ENCODE measurements at regions not wholly inside any gene's neighbourhood (a gene's known extent, or its start where the extent isn't known, plus 50 kb on each side); places are given as distances from the start of the nearest gene placed in this dataset.

- POLR2A ChIA-PET = no interaction called here
- Histone ChIP-seq H4K20me1 (ENCODE audit: insufficient read depth) (no peaks in the 10 kb centered on the region), H3K9me2 (ENCODE audit: insufficient read depth) (peaks cover 4% of the 10 kb centered on the region; the same call in 1 of the 2 replicates), H3K79me2 (ENCODE audit: insufficient read depth, low read length) (no peaks in the 10 kb centered on the region), H3K4me3 (replicated peaks in 1 of 2; ENCODE audit: low read depth in 1 of 2, low read length in 2 of 2) (no peak overlapping the region), H3K9me3 (ENCODE audit: control insufficient read depth in 1 of 2, insufficient read depth in 1 of 2, low read depth in 1 of 2, low read length in 2 of 2) (no peaks in the 10 kb centered on the region), H3K4me2 (ENCODE audit: low read length) (no peak overlapping the region), H3K4me1 (ENCODE audit: control insufficient read depth in 1 of 2, insufficient read depth in 2 of 2, low read length in 2 of 2) (no peaks in the 10 kb centered on the region), H3K27ac (ENCODE audit: low read depth, low read length) (no peak overlapping the region), H3K36me3 (ENCODE audit: control insufficient read depth in 1 of 2, insufficient read depth in 2 of 2, low read length in 2 of 2) (no peaks in the 10 kb centered on the region), H3K27me3 (ENCODE audit: insufficient read depth, low read length) (no peaks in the 10 kb centered on the region), H2AFZ (ENCODE audit: low read depth, low read length, poor library complexity, severe bottlenecking) (no peak overlapping the region), H3K9ac (ENCODE audit: low read length) (no peak overlapping the region)
- CTCF ChIA-PET = no interaction called here
- BruUV-seq (replicated peaks) = no TSS peak
- intact Hi-C loops (cut with micrococcal nuclease) = no loop called here
- no peak for ATAC-seq
- no peak for DNase-seq (ENCODE audit: low read depth, low spot score)
- RAD21 ChIA-PET (ENCODE audit: low non-redundant PET in 1 of 2, low total read pairs in 2 of 2, uncharacterized antibody in 2 of 2, unreplicated experiment in 2 of 2) = no interaction called here
- TF ChIP-seq REST (IDR thresholded peaks at IDR 0.05; ENCODE audit: low read depth) (no peak), FOSL1 (IDR thresholded peaks at IDR 0.05; ENCODE audit: low read depth) (no peak)
Measured at GRCh38 chr4:136793848-136794247, 738.4 kb downstream of the PCDH18 start.

GRCh38 chr4:136784326-136784725 is 748.0 kb downstream of the PCDH18 start:
- no TSS peak for BruUV-seq (replicated peaks)
- H3K9me2 ChIP-seq (ENCODE audit: insufficient read depth) = peaks cover 3% of the 10 kb centered on the region; the same call in 1 of the 2 replicates

More at GRCh38 chr4:136784326-136784725, 748.0 kb downstream of the PCDH18 start:
- Histone ChIP-seq H3K36me3 (ENCODE audit: control insufficient read depth in 1 of 2, insufficient read depth in 2 of 2, low read length in 2 of 2) (no peaks in the 10 kb centered on the region), H3K9me3 (ENCODE audit: control insufficient read depth in 1 of 2, insufficient read depth in 1 of 2, low read depth in 1 of 2, low read length in 2 of 2) (no peaks in the 10 kb centered on the region), H3K27me3 (ENCODE audit: insufficient read depth, low read length) (no peaks in the 10 kb centered on the region), H3K4me2 (ENCODE audit: low read length) (no peak overlapping the region), H3K4me3 (replicated peaks in 1 of 2; ENCODE audit: low read depth in 1 of 2, low read length in 2 of 2) (no peak overlapping the region), H4K20me1 (ENCODE audit: insufficient read depth) (no peaks in the 10 kb centered on the region), H3K4me1 (ENCODE audit: control insufficient read depth in 1 of 2, insufficient read depth in 2 of 2, low read length in 2 of 2) (no peaks in the 10 kb centered on the region), H3K9ac (ENCODE audit: low read length) (no peak overlapping the region), H3K27ac (ENCODE audit: low read depth, low read length) (no peak overlapping the region), H3K79me2 (ENCODE audit: insufficient read depth, low read length) (no peaks in the 10 kb centered on the region), H2AFZ (ENCODE audit: low read depth, low read length, poor library complexity, severe bottlenecking) (no peak overlapping the region)
- ATAC-seq (no peak), DNase-seq (ENCODE audit: low read depth, low spot score) (no peak)
- RAD21 ChIA-PET (ENCODE audit: low non-redundant PET in 1 of 2, low total read pairs in 2 of 2, uncharacterized antibody in 2 of 2, unreplicated experiment in 2 of 2) = no interaction called here
- CTCF ChIA-PET = no interaction called here
- intact Hi-C loops (cut with micrococcal nuclease) = no loop called here
- POLR2A ChIA-PET = no interaction called here
- TF ChIP-seq SIN3A (IDR thresholded peaks at IDR 0.05; ENCODE audit: low read depth) (no peak), FOSL1 (IDR thresholded peaks at IDR 0.05; ENCODE audit: low read depth) (no peak), SRF (IDR thresholded peaks at IDR 0.05; ENCODE audit: low read depth) (no peak), CBX3 (IDR thresholded peaks at IDR 0.05; ENCODE audit: low read depth) (no peak), JUND (IDR thresholded peaks at IDR 0.05) (no peak), POLR2A (IDR thresholded peaks at IDR 0.05; ENCODE audit: borderline replicate concordance, extremely low read depth, insufficient read depth, insufficient read length) (no peak), ELF1 (IDR thresholded peaks at IDR 0.05; ENCODE audit: borderline replicate concordance, low read depth) (no peak), CEBPB (IDR thresholded peaks at IDR 0.05; ENCODE audit: low read depth) (no peak), ZBTB33 (IDR thresholded peaks at IDR 0.05; ENCODE audit: extremely low read depth, insufficient replicate concordance, low read length) (no peak), ZNF274 (IDR thresholded peaks at IDR 0.05; ENCODE audit: low read depth, low read length) (no peak), EZH2phosphoT487 (IDR thresholded peaks at IDR 0.05; ENCODE audit: borderline replicate concordance) (no peak)

Data from HCT116 (cell line).